ENCODE measurements at regions not wholly inside any gene's neighbourhood (a gene's known extent, or its start where the extent isn't known, plus 50 kb on each side); places are given as distances from the start of the nearest gene placed in this dataset.

DNA sequence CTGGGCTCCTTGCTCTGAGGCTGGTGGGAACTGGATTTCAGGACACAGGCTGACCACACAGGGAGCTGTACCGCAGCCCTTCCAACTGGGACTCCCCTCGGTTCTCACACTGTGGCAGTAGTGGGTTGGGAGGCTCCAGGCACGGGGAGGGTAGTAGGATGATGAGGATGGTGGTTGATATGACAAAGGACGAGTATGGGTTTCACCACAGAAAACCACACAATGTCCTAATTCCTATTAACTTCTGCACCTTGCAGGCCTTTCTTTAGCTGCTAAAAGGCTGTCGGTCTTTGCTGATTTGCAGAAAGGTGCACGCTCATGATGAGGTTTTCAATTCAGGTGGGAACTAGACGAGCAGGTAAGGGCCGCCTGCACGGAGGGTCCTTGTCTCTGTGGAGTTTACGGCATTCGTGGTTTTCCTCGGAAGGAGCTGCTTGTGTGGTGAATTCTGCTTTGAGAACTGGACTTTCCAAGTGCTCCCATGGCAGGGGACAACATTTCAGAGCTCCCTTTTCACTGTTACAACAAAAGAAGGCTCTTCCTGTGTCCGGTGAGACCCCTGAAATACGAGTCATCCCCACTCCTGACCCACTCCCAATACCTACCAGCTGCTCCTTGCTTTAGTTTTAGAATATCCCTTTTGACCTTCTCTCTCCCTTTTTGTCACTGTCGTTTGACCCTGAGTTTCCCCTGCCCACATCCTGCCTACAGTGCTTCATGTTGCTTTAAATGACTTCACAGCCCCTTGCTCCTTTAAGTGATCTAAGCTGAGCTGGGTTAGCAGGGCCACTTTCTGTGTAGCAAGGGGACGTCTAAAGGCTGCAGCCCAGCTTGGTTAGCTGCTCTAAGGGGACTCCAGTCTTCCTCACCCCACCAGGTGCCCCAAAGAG lies 125.1 kb downstream of the MRPS6 start:
- intact Hi-C loops (cut with micrococcal nuclease; ENCODE audit: unreplicated experiment), result no loop called here
- DNase-seq (ENCODE audit: low read depth, low spot score), result no peak
- ChIA-PET CTCF (no interaction called here), POLR2A (no interaction called here)
- H3K27me3 ChIP-seq (ENCODE audit: control insufficient read depth, insufficient read depth, low read length), result no peaks in the 10 kb centered on the region
- peaks cover 32% of the 10 kb centered on the region for H3K4me1 ChIP-seq (ENCODE audit: control insufficient read depth, insufficient read depth, low read length)
- TF ChIP-seq SIN3A (IDR thresholded peaks at IDR 0.05; ENCODE audit: borderline replicate concordance, insufficient read depth, low read depth, low read length), result no peak
- TF ChIP-seq POLR2AphosphoS5 (IDR thresholded peaks at IDR 0.05; ENCODE audit: low read depth, low read length), result no peak
- TF ChIP-seq CTCF (IDR thresholded peaks at IDR 0.05), result no peak
- TF ChIP-seq, protein P1, sequence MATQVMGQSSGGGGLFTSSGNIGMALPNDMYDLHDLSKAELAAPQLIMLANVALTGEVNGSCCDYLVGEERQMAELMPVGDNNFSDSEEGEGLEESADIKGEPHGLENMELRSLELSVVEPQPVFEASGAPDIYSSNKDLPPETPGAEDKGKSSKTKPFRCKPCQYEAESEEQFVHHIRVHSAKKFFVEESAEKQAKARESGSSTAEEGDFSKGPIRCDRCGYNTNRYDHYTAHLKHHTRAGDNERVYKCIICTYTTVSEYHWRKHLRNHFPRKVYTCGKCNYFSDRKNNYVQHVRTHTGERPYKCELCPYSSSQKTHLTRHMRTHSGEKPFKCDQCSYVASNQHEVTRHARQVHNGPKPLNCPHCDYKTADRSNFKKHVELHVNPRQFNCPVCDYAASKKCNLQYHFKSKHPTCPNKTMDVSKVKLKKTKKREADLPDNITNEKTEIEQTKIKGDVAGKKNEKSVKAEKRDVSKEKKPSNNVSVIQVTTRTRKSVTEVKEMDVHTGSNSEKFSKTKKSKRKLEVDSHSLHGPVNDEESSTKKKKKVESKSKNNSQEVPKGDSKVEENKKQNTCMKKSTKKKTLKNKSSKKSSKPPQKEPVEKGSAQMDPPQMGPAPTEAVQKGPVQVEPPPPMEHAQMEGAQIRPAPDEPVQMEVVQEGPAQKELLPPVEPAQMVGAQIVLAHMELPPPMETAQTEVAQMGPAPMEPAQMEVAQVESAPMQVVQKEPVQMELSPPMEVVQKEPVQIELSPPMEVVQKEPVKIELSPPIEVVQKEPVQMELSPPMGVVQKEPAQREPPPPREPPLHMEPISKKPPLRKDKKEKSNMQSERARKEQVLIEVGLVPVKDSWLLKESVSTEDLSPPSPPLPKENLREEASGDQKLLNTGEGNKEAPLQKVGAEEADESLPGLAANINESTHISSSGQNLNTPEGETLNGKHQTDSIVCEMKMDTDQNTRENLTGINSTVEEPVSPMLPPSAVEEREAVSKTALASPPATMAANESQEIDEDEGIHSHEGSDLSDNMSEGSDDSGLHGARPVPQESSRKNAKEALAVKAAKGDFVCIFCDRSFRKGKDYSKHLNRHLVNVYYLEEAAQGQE (IDR thresholded peaks at IDR 0.05; ENCODE audit: insufficient read depth in 1 of 2, low read depth in 2 of 2, low read length in 1 of 2), result no peak
- TF ChIP-seq TCF7L2 (IDR thresholded peaks at IDR 0.05; ENCODE audit: low read depth, low read length), result no peak
- ATAC-seq, result no peak
- peak overlapping the region; percentile 44; the same call in 1 of the 2 replicates for H3K27ac ChIP-seq (ENCODE audit: low read length)
- in situ Hi-C loops (cut with HindIII; ENCODE audit: low pct_unique_long_range_greater_than_20kb, low sequenced_read_pairs), result no loop called here
- no peak overlapping the region for H3K4me3 ChIP-seq (ENCODE audit: low read depth in 2 of 2, low read length in 2 of 2)
- no TSS peak for BruUV-seq (replicated peaks)
- no peaks in the 10 kb centered on the region for H3K36me3 ChIP-seq (ENCODE audit: control insufficient read depth, insufficient read depth, low read length)
- H3K9me3 ChIP-seq (ENCODE audit: control insufficient read depth, insufficient read depth, low read depth, low read length), result no peaks in the 10 kb centered on the region

GRCh38 chr21:34199121-34199910 lies 125.9 kb downstream of the MRPS6 start:
- intact Hi-C loops (cut with micrococcal nuclease; ENCODE audit: unreplicated experiment), result no loop called here
- no peak for DNase-seq (ENCODE audit: low read depth, low spot score)
- BruUV-seq (replicated peaks), result no TSS peak
- POLR2A ChIA-PET, result no interaction called here
- Histone ChIP-seq H3K4me3 (ENCODE audit: low read depth in 2 of 2, low read length in 2 of 2) (no peak overlapping the region), H3K4me1 (ENCODE audit: control insufficient read depth, insufficient read depth, low read length) (peaks cover 35% of the 10 kb centered on the region), H3K27ac (ENCODE audit: low read length) (peak overlapping the region; percentile 66; the same call in 1 of the 2 replicates), H3K9me3 (ENCODE audit: control insufficient read depth, insufficient read depth, low read depth, low read length) (no peaks in the 10 kb centered on the region), H3K36me3 (ENCODE audit: control insufficient read depth, insufficient read depth, low read length) (no peaks in the 10 kb centered on the region), H3K27me3 (ENCODE audit: control insufficient read depth, insufficient read depth, low read length) (no peaks in the 10 kb centered on the region)
- TF ChIP-seq, protein P1 (IDR thresholded peaks at IDR 0.05; ENCODE audit: insufficient read depth in 1 of 2, low read depth in 2 of 2, low read length in 1 of 2), result no peak
- TF ChIP-seq SIN3A (IDR thresholded peaks at IDR 0.05; ENCODE audit: borderline replicate concordance, insufficient read depth, low read depth, low read length) (no peak), CTCF (IDR thresholded peaks at IDR 0.05) (no peak), TCF7L2 (IDR thresholded peaks at IDR 0.05; ENCODE audit: low read depth, low read length) (no peak), POLR2AphosphoS5 (IDR thresholded peaks at IDR 0.05; ENCODE audit: low read depth, low read length) (no peak)
- CTCF ChIA-PET, result no interaction called here
- no peak for ATAC-seq
- in situ Hi-C loops (cut with HindIII; ENCODE audit: low pct_unique_long_range_greater_than_20kb, low sequenced_read_pairs), result no loop called here

Measured in Panc1 (cell line).